ENCODE measurements at regions not wholly inside any gene's neighbourhood (a gene's known extent, or its start where the extent isn't known, plus 50 kb on each side); places are given as distances from the start of the nearest gene placed in this dataset.

- no peak for TF ChIP-seq CTCF (IDR thresholded peaks at IDR 0.05)
- no peak for TF ChIP-seq POLR2AphosphoS5 (IDR thresholded peaks at IDR 0.05)
These were observed 56.3 kb upstream of the KCNN2 start for GRCh38 chr5:114305402-114306207.
